ENCODE measurements at regions not wholly inside any gene's neighbourhood (a gene's known extent, or its start where the extent isn't known, plus 50 kb on each side); places are given as distances from the start of the nearest gene placed in this dataset.

GRCh38 chr11:92595052-92595451 lies 370.4 kb downstream of the FAT3 start:
- Histone ChIP-seq H3K4me1 (no peaks in the 10 kb centered on the region), H3K27ac (no peak overlapping the region), H3K4me2 (no peak overlapping the region), H3K4me3 (no peak overlapping the region), H3K9me3 (no peaks in the 10 kb centered on the region)
- 15% methylated on average over 1 of the region's 1 CpG for WGBS (ENCODE audit: missing lambda C conversion rate)
- ATAC-seq (no peak), FAIRE-seq (no peak), DNase-seq (ENCODE audit: low read depth in 1 of 2, low spot score in 1 of 2) (no peak)
- POLR2A ChIA-PET: no interaction called here
- TF ChIP-seq NFE2L2 (conservative IDR thresholded peaks at IDR 0.05; ENCODE audit: low read length) (no peak), HES2 (IDR thresholded peaks at IDR 0.05) (no peak), TFCP2L1 (CRISPR knock-in tag; IDR thresholded peaks at IDR 0.05) (no peak), BHLHE40 (IDR thresholded peaks at IDR 0.05; ENCODE audit: low read depth, low read length) (no peak), SMC3 (IDR thresholded peaks at IDR 0.05) (no peak), FOSB (CRISPR knock-in tag; IDR thresholded peaks at IDR 0.05) (no peak), POLR2AphosphoS2 (conservative IDR thresholded peaks at IDR 0.05; ENCODE audit: low read length) (no peak)
- TF ChIP-seq, protein P1, sequence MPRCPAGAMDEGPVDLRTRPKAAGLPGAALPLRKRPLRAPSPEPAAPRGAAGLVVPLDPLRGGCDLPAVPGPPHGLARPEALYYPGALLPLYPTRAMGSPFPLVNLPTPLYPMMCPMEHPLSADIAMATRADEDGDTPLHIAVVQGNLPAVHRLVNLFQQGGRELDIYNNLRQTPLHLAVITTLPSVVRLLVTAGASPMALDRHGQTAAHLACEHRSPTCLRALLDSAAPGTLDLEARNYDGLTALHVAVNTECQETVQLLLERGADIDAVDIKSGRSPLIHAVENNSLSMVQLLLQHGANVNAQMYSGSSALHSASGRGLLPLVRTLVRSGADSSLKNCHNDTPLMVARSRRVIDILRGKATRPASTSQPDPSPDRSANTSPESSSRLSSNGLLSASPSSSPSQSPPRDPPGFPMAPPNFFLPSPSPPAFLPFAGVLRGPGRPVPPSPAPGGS (IDR thresholded peaks at IDR 0.05): no peak
- TF ChIP-seq, protein P2, sequence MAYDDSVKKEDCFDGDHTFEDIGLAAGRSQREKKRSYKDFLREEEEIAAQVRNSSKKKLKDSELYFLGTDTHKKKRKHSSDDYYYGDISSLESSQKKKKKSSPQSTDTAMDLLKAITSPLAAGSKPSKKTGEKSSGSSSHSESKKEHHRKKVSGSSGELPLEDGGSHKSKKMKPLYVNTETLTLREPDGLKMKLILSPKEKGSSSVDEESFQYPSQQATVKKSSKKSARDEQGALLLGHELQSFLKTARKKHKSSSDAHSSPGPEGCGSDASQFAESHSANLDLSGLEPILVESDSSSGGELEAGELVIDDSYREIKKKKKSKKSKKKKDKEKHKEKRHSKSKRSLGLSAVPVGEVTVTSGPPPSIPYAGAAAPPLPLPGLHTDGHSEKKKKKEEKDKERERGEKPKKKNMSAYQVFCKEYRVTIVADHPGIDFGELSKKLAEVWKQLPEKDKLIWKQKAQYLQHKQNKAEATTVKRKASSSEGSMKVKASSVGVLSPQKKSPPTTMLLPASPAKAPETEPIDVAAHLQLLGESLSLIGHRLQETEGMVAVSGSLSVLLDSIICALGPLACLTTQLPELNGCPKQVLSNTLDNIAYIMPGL (CRISPR knock-in tag; IDR thresholded peaks at IDR 0.05; ENCODE audit: borderline replicate concordance): no peak
- CTCF ChIA-PET: no interaction called here

GRCh38 chr11:92596596-92597317 lies 372.1 kb downstream of the FAT3 start:
- POLR2A ChIA-PET: no interaction called here
- H3K4me1 ChIP-seq: no peaks in the 10 kb centered on the region
- TF ChIP-seq HOXB13 (CRISPR knock-in tag; IDR thresholded peaks at IDR 0.05; ENCODE audit: low read depth) (no peak), HOXB5 (CRISPR knock-in tag; IDR thresholded peaks at IDR 0.05) (no peak), REST (IDR thresholded peaks at IDR 0.05) (no peak), EP300 (IDR thresholded peaks at IDR 0.05) (no peak), ZFP36 (IDR thresholded peaks at IDR 0.05; ENCODE audit: borderline replicate concordance, partially characterized antibody) (no peak), FOSL2 (IDR thresholded peaks at IDR 0.05) (no peak), FOSL2 (CRISPR knock-in tag; IDR thresholded peaks at IDR 0.05) (no peak), PHF8 (IDR thresholded peaks at IDR 0.05; ENCODE audit: borderline replicate concordance, low read depth) (no peak), MYC (IDR thresholded peaks at IDR 0.05; ENCODE audit: borderline replicate concordance, low read length) (no peak), RARB (CRISPR knock-in tag; IDR thresholded peaks at IDR 0.05) (no peak), ESRRA (IDR thresholded peaks at IDR 0.05; ENCODE audit: borderline replicate concordance, low read length) (no peak), POLR2A (IDR thresholded peaks at IDR 0.05; ENCODE audit: low read length) (no peak), NPAS2 (CRISPR knock-in tag; IDR thresholded peaks at IDR 0.05; ENCODE audit: borderline replicate concordance) (no peak), SMC3 (IDR thresholded peaks at IDR 0.05) (no peak), KDM5A (IDR thresholded peaks at IDR 0.05) (no peak), MAX (IDR thresholded peaks at IDR 0.05) (no peak)
- TF ChIP-seq, protein P1 (IDR thresholded peaks at IDR 0.05): no peak
- TF ChIP-seq, protein P3, sequence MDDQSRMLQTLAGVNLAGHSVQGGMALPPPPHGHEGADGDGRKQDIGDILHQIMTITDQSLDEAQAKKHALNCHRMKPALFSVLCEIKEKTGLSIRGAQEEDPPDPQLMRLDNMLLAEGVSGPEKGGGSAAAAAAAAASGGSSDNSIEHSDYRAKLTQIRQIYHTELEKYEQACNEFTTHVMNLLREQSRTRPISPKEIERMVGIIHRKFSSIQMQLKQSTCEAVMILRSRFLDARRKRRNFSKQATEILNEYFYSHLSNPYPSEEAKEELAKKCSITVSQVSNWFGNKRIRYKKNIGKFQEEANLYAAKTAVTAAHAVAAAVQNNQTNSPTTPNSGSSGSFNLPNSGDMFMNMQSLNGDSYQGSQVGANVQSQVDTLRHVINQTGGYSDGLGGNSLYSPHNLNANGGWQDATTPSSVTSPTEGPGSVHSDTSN (IDR thresholded peaks at IDR 0.05): no peak
- DNase-seq (ENCODE audit: low read depth in 1 of 2, low spot score in 1 of 2) (no peak), ATAC-seq (no peak), FAIRE-seq (no peak)
- no peak overlapping the region for H3K4me2 ChIP-seq
- no peak overlapping the region for H3K4me3 ChIP-seq
- 8% methylated on average over 1 of the region's 1 CpG for WGBS (ENCODE audit: missing lambda C conversion rate)
- CTCF ChIA-PET: no interaction called here
- H3K9me3 ChIP-seq: no peaks in the 10 kb centered on the region
- no peak overlapping the region for H3K27ac ChIP-seq
